GM23338 (cell line): ENCODE measurements at regions not wholly inside any gene's neighbourhood (a gene's known extent, or its start where the extent isn't known, plus 50 kb on each side); places are given as distances from the start of the nearest gene placed in this dataset.

Source experiments
- ATAC-seq: fragments of 200-7000 bp; cut with Tn5 transposase; 3 replicates; pipeline ENCODE4 v1.9.1; 2020
- DNase-seq: peaks from one replicate; pipeline ENCODE4 v3.0.0-alpha.2; 2015; ENCODE audit warnings: low spot score
- H2AFZ ChIP-seq: fragments of 200-600 bp; sonication (generic); 2 replicates; pipeline ENCODE4 v1.8.0; 2016; ENCODE audit warnings: antibody characterized with exemption, mild to moderate bottlenecking, moderate library complexity
- H3F3A ChIP-seq: fragments of 200-600 bp; sonication (generic); replicated peaks from 2 replicates; pipeline ENCODE4 v1.8.0; 2017; ENCODE audit warnings: antibody characterized with exemption, mixed run types, low read depth
- H3K27ac ChIP-seq: fragments of 200-600 bp; sonication (generic); 2 replicates; pipeline ENCODE4 v1.6.1; 2016; ENCODE audit warnings: low read depth
- H3K27me3 ChIP-seq: fragments of 200-600 bp; sonication (generic); 2 replicates; pipeline ENCODE4 v1.8.0; 2016; ENCODE audit warnings: mild to moderate bottlenecking, mixed run types, moderate library complexity; ENCODE audit not compliant: insufficient read depth
- H3K36me3 ChIP-seq: fragments of 200-600 bp; sonication (generic); 2 replicates; pipeline ENCODE4 v1.8.0; 2016; ENCODE audit warnings: mild to moderate bottlenecking; ENCODE audit not compliant: insufficient read depth
- H3K4me1 ChIP-seq: fragments of 200-600 bp; sonication (generic); 2 replicates; pipeline ENCODE4 v1.8.0; 2016; ENCODE audit warnings: mild to moderate bottlenecking, moderate library complexity; ENCODE audit not compliant: insufficient read depth
- H3K4me2 ChIP-seq: fragments of 200-600 bp; sonication (generic); 2 replicates; pipeline ENCODE4 v1.7.1; 2017; ENCODE audit warnings: mixed run types
- H3K4me3 ChIP-seq: fragments of 200-600 bp; sonication (generic); 2 replicates; pipeline ENCODE4 v1.6.1; 2016; ENCODE audit warnings: mixed run types
- H3K79me2 ChIP-seq: fragments of 200-600 bp; sonication (generic); replicated peaks from 2 replicates; pipeline ENCODE4 v1.8.0; 2017; ENCODE audit warnings: mild to moderate bottlenecking; ENCODE audit not compliant: insufficient read depth
- H3K9me2 ChIP-seq: fragments of 200-600 bp; sonication (generic); 2 replicates; pipeline ENCODE4 v1.8.0; 2017; ENCODE audit not compliant: insufficient read depth
- H4K20me1 ChIP-seq: fragments of 200-600 bp; sonication (generic); replicated peaks from 2 replicates; pipeline ENCODE4 v1.8.0; 2017; ENCODE audit warnings: mild to moderate bottlenecking; ENCODE audit not compliant: insufficient read depth
- H3K27ac Mint-ChIP-seq: 2 replicates; pipeline ENCODE4 v1.8.0; 2020; ENCODE audit warnings: inconsistent platforms, mild to moderate bottlenecking, moderate library complexity, mixed read lengths
- H3K27me3 Mint-ChIP-seq: 3 replicates; pipeline ENCODE4 v1.8.0; 2022; ENCODE audit warnings: low read depth, mild to moderate bottlenecking, moderate library complexity, mixed read lengths, inconsistent platforms; ENCODE audit not compliant: insufficient read depth, poor library complexity
- H3K36me3 Mint-ChIP-seq: 3 replicates; pipeline ENCODE4 v1.8.0; 2021; ENCODE audit warnings: low read depth, mild to moderate bottlenecking, inconsistent platforms, moderate library complexity, mixed read lengths
- H3K4me1 Mint-ChIP-seq: 3 replicates; pipeline ENCODE4 v1.8.0; 2020; ENCODE audit warnings: mild to moderate bottlenecking, inconsistent platforms, mixed read lengths
- H3K4me3 Mint-ChIP-seq: 3 replicates; pipeline ENCODE4 v1.8.0; 2021; ENCODE audit warnings: moderate library complexity, mild to moderate bottlenecking, inconsistent platforms, mixed read lengths
- H3K9me3 Mint-ChIP-seq: 3 replicates; pipeline ENCODE4 v1.8.0; 2020; ENCODE audit warnings: moderate library complexity, mild to moderate bottlenecking, inconsistent platforms, mixed read lengths
- CREB1 ChIP-seq: fragments of 250-450 bp; sonication (Bioruptor Pico); IDR thresholded peaks from 2 replicates; pipeline ENCODE4 v1.5.0; 2020; ENCODE audit warnings: low read depth, mild to moderate bottlenecking, moderate library complexity
- EZH2 ChIP-seq: fragments of 200-600 bp; sonication (generic); IDR thresholded peaks from one replicate; pipeline ENCODE4 v1.8.0; 2017; ENCODE audit warnings: antibody characterized with exemption, mild to moderate bottlenecking, low read depth; ENCODE audit not compliant: unreplicated experiment
- JUNB ChIP-seq: IDR thresholded peaks from one replicate; pipeline ENCODE4 v1.6.1; 2016; ENCODE audit warnings: antibody characterized with exemption; ENCODE audit not compliant: unreplicated experiment
- NANOG ChIP-seq: IDR thresholded peaks from 2 replicates; pipeline ENCODE4 v1.6.1; 2016; ENCODE audit warnings: antibody characterized with exemption, borderline replicate concordance
- POLR2AphosphoS5 ChIP-seq: IDR thresholded peaks from 2 replicates; pipeline ENCODE4 v1.6.1; 2016; ENCODE audit warnings: antibody characterized with exemption, low read depth
- STAT1 ChIP-seq: IDR thresholded peaks from one replicate; pipeline ENCODE4 v1.6.1; 2016; ENCODE audit warnings: antibody characterized with exemption; ENCODE audit not compliant: unreplicated experiment
- ZNF331 ChIP-seq: fragments of 250-450 bp; sonication (Bioruptor Pico); IDR thresholded peaks from 2 replicates; pipeline ENCODE4 v1.5.0; 2020; ENCODE audit warnings: low read depth, mild to moderate bottlenecking, moderate library complexity
- TF ChIP-seq, protein P1 (sequence below), 2 experiments: fragments of 200-600 bp in 1 of 2; sonication (generic) in 1 of 2; conservative IDR thresholded peaks; 2 replicates each; pipeline versions ENCODE4 v1.5.1 to v1.6.1; 2016 to 2017; ENCODE audit warnings: antibody characterized with exemption in 2 of 2, low read depth in 2 of 2, mild to moderate bottlenecking in 2 of 2, moderate library complexity in 1 of 2
- TF ChIP-seq, protein P2 (sequence below): IDR thresholded peaks from one replicate; pipeline ENCODE4 v1.6.1; 2018; ENCODE audit warnings: antibody characterized with exemption; ENCODE audit not compliant: unreplicated experiment
- TF ChIP-seq, protein P3 (sequence below): fragments of 250-450 bp; sonication (Bioruptor Pico); IDR thresholded peaks from 2 replicates; pipeline ENCODE4 v1.5.0; 2020; ENCODE audit warnings: mild to moderate bottlenecking, moderate library complexity
- TF ChIP-seq, protein P4 (sequence below): IDR thresholded peaks from 2 replicates; pipeline ENCODE4 v1.6.1; 2016; ENCODE audit warnings: antibody characterized with exemption

DNA sequence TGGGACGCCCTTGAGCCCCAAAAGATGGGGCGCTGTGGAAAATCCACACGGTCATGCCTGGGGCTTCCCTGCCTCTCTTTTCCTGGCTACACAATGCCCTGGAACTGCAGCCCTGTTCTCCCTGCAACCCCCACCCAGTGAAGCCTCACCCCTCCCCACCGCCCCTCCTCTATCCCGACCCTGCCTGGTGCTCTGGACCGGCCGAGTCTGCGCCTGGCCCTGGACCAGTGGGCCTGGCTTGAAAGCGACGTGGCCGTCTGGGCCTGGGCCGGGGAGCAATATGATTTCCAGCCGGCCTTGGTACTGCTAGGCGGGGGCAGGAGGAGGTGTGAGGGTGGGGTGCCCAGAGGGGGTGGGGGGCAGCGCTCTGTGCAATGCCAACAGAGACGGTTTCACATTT lies 71.0 kb upstream of the RNU6ATAC start:
- H3K27me3 ChIP-seq = no peaks in the 10 kb centered on the region
- H3K4me2 ChIP-seq = no peak overlapping the region
- H4K20me1 ChIP-seq = no peaks in the 10 kb centered on the region
- no peaks in the 10 kb centered on the region for H3K4me1 Mint-ChIP-seq
- no peak overlapping the region for H3K4me3 ChIP-seq
- no peak for DNase-seq
- no peaks in the 10 kb centered on the region for H3K36me3 ChIP-seq
- no peaks in the 10 kb centered on the region for H3K79me2 ChIP-seq
- no peak for ATAC-seq
- TF ChIP-seq EZH2 (no peak), POLR2AphosphoS5 (no peak), CREB1 (CRISPR knock-in tag) (no peak), STAT1 (no peak), ZNF331 (CRISPR knock-in tag) (no peak)
- TF ChIP-seq, protein P1, sequence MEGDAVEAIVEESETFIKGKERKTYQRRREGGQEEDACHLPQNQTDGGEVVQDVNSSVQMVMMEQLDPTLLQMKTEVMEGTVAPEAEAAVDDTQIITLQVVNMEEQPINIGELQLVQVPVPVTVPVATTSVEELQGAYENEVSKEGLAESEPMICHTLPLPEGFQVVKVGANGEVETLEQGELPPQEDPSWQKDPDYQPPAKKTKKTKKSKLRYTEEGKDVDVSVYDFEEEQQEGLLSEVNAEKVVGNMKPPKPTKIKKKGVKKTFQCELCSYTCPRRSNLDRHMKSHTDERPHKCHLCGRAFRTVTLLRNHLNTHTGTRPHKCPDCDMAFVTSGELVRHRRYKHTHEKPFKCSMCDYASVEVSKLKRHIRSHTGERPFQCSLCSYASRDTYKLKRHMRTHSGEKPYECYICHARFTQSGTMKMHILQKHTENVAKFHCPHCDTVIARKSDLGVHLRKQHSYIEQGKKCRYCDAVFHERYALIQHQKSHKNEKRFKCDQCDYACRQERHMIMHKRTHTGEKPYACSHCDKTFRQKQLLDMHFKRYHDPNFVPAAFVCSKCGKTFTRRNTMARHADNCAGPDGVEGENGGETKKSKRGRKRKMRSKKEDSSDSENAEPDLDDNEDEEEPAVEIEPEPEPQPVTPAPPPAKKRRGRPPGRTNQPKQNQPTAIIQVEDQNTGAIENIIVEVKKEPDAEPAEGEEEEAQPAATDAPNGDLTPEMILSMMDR (conservative IDR thresholded peaks at IDR 0.05; ENCODE audit: low read depth in 2 of 2) = no peak
- TF ChIP-seq, protein P2, sequence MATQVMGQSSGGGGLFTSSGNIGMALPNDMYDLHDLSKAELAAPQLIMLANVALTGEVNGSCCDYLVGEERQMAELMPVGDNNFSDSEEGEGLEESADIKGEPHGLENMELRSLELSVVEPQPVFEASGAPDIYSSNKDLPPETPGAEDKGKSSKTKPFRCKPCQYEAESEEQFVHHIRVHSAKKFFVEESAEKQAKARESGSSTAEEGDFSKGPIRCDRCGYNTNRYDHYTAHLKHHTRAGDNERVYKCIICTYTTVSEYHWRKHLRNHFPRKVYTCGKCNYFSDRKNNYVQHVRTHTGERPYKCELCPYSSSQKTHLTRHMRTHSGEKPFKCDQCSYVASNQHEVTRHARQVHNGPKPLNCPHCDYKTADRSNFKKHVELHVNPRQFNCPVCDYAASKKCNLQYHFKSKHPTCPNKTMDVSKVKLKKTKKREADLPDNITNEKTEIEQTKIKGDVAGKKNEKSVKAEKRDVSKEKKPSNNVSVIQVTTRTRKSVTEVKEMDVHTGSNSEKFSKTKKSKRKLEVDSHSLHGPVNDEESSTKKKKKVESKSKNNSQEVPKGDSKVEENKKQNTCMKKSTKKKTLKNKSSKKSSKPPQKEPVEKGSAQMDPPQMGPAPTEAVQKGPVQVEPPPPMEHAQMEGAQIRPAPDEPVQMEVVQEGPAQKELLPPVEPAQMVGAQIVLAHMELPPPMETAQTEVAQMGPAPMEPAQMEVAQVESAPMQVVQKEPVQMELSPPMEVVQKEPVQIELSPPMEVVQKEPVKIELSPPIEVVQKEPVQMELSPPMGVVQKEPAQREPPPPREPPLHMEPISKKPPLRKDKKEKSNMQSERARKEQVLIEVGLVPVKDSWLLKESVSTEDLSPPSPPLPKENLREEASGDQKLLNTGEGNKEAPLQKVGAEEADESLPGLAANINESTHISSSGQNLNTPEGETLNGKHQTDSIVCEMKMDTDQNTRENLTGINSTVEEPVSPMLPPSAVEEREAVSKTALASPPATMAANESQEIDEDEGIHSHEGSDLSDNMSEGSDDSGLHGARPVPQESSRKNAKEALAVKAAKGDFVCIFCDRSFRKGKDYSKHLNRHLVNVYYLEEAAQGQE = no peak
- H3K4me1 ChIP-seq = no peaks in the 10 kb centered on the region
- H3F3A ChIP-seq = no peaks in the 10 kb centered on the region
- no peak overlapping the region for H3K4me3 Mint-ChIP-seq
- H3K36me3 Mint-ChIP-seq = no peaks in the 10 kb centered on the region
- no peak overlapping the region for H2AFZ ChIP-seq
- H3K27ac Mint-ChIP-seq = no peak overlapping the region
- peaks cover 2% of the 10 kb centered on the region for H3K27me3 Mint-ChIP-seq
- H3K27ac ChIP-seq = no peak overlapping the region
- H3K9me2 ChIP-seq = no peaks in the 10 kb centered on the region
- no peaks in the 10 kb centered on the region for H3K9me3 Mint-ChIP-seq

DNA sequence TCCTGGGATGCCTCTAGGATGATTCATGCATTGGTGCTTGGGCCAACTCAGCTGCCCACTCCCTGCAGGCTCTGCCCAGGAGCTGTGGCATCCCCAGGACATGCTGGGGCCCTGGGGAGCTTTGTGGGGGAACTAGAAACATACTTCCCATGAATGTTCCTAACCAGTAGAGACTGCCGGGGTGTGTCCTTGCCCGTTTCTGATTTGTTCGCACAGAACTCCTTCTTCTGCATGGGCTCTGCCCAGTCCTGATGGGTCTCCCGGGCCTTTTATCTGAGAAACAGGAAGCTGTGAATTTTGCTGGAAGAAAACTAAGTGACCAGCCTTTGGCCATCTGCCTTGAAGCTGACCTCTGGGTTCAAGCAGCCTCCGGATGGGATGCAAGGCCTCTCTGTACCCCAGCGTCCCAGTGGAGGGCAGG lies 71.6 kb upstream of the RNU6ATAC start:
- H3K9me2 ChIP-seq = no peaks in the 10 kb centered on the region
- Mint-ChIP-seq H3K4me3 (no peak overlapping the region), H3K27ac (no peak overlapping the region), H3K9me3 (no peaks in the 10 kb centered on the region), H3K36me3 (no peaks in the 10 kb centered on the region), H3K4me1 (no peaks in the 10 kb centered on the region), H3K27me3 (peaks cover 2% of the 10 kb centered on the region)
- no peak overlapping the region for H3K4me2 ChIP-seq
- H3K36me3 ChIP-seq = no peaks in the 10 kb centered on the region
- no peak overlapping the region for H3K27ac ChIP-seq
- no peaks in the 10 kb centered on the region for H3K4me1 ChIP-seq
- no peaks in the 10 kb centered on the region for H4K20me1 ChIP-seq
- no peak overlapping the region for H3K4me3 ChIP-seq
- H2AFZ ChIP-seq = no peak overlapping the region
- DNase-seq = no peak
- H3K27me3 ChIP-seq = no peaks in the 10 kb centered on the region
- no peak for ATAC-seq
- H3F3A ChIP-seq = no peaks in the 10 kb centered on the region
- H3K79me2 ChIP-seq = no peaks in the 10 kb centered on the region
- TF ChIP-seq, protein P3, sequence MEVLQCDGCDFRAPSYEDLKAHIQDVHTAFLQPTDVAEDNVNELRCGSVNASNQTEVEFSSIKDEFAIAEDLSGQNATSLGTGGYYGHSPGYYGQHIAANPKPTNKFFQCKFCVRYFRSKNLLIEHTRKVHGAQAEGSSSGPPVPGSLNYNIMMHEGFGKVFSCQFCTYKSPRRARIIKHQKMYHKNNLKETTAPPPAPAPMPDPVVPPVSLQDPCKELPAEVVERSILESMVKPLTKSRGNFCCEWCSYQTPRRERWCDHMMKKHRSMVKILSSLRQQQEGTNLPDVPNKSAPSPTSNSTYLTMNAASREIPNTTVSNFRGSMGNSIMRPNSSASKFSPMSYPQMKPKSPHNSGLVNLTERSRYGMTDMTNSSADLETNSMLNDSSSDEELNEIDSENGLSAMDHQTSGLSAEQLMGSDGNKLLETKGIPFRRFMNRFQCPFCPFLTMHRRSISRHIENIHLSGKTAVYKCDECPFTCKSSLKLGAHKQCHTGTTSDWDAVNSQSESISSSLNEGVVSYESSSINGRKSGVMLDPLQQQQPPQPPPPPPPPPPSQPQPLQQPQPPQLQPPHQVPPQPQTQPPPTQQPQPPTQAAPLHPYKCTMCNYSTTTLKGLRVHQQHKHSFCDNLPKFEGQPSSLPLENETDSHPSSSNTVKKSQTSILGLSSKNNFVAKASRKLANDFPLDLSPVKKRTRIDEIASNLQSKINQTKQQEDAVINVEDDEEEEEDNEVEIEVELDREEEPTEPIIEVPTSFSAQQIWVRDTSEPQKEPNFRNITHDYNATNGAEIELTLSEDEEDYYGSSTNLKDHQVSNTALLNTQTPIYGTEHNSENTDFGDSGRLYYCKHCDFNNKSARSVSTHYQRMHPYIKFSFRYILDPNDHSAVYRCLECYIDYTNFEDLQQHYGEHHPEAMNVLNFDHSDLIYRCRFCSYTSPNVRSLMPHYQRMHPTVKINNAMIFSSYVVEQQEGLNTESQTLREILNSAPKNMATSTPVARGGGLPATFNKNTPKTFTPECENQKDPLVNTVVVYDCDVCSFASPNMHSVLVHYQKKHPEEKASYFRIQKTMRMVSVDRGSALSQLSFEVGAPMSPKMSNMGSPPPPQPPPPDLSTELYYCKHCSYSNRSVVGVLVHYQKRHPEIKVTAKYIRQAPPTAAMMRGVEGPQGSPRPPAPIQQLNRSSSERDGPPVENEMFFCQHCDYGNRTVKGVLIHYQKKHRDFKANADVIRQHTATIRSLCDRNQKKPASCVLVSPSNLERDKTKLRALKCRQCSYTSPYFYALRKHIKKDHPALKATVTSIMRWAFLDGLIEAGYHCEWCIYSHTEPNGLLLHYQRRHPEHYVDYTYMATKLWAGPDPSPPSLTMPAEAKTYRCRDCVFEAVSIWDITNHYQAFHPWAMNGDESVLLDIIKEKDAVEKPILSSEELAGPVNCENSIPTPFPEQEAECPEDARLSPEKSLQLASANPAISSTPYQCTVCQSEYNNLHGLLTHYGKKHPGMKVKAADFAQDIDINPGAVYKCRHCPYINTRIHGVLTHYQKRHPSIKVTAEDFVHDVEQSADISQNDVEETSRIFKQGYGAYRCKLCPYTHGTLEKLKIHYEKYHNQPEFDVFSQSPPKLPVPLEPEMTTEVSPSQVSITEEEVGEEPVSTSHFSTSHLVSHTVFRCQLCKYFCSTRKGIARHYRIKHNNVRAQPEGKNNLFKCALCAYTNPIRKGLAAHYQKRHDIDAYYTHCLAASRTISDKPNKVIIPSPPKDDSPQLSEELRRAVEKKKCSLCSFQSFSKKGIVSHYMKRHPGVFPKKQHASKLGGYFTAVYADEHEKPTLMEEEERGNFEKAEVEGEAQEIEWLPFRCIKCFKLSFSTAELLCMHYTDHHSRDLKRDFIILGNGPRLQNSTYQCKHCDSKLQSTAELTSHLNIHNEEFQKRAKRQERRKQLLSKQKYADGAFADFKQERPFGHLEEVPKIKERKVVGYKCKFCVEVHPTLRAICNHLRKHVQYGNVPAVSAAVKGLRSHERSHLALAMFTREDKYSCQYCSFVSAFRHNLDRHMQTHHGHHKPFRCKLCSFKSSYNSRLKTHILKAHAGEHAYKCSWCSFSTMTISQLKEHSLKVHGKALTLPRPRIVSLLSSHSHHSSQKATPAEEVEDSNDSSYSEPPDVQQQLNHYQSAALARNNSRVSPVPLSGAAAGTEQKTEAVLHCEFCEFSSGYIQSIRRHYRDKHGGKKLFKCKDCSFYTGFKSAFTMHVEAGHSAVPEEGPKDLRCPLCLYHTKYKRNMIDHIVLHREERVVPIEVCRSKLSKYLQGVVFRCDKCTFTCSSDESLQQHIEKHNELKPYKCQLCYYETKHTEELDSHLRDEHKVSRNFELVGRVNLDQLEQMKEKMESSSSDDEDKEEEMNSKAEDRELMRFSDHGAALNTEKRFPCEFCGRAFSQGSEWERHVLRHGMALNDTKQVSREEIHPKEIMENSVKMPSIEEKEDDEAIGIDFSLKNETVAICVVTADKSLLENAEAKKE (CRISPR knock-in tag) = no peak
- TF ChIP-seq JUNB (no peak), STAT1 (no peak), NANOG (no peak), CREB1 (CRISPR knock-in tag) (no peak)
- TF ChIP-seq, protein P4, sequence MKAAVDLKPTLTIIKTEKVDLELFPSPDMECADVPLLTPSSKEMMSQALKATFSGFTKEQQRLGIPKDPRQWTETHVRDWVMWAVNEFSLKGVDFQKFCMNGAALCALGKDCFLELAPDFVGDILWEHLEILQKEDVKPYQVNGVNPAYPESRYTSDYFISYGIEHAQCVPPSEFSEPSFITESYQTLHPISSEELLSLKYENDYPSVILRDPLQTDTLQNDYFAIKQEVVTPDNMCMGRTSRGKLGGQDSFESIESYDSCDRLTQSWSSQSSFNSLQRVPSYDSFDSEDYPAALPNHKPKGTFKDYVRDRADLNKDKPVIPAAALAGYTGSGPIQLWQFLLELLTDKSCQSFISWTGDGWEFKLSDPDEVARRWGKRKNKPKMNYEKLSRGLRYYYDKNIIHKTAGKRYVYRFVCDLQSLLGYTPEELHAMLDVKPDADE = no peak
